ENCODE measurements at regions not wholly inside any gene's neighbourhood (a gene's known extent, or its start where the extent isn't known, plus 50 kb on each side); places are given as distances from the start of the nearest gene placed in this dataset.

DNA sequence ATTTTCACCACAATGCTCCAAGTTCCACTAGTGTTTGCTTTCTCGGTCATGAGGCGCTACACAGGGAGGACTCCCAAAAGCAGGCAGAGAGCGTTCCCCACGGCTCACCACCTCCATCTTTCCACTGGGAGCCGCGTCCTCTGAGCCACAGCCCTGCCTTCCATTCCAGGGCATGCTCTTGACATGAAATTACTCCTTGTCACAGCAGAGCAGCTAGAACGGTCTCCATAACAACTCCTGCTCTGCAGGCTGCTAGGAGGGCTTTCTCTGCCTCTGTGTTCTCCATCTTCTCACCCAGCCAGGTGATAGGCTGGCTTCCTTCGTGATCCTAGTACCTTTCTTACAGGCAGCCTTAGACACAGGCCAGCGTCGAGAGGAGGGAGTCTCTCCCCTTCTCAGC, 171.8 kb upstream of the UBL3 start:
- Histone ChIP-seq H3K79me2 (ENCODE audit: low read length) (no peaks in the 10 kb centered on the region), H3K9me3 (ENCODE audit: insufficient read depth, low read length) (no peaks in the 10 kb centered on the region), H3K4me2 (ENCODE audit: low read length) (no peak overlapping the region), H3K27ac (ENCODE audit: low read length) (no peak overlapping the region), H3K36me3 (replicated peaks; ENCODE audit: low read depth, low read length) (no peaks in the 10 kb centered on the region), H2AFZ (ENCODE audit: low read depth, low read length) (no peak overlapping the region), H3K27me3 (ENCODE audit: low read depth, low read length) (peaks cover 6% of the 10 kb centered on the region; the same call in 1 of the 2 replicates), H3K9ac (ENCODE audit: low read length) (no peak overlapping the region), H3K4me1 (ENCODE audit: low read length) (peaks cover 15% of the 10 kb centered on the region), H4K20me1 (ENCODE audit: insufficient read depth, low read length) (no peaks in the 10 kb centered on the region), H3K4me3 (ENCODE audit: low read length) (no peak overlapping the region)
- TF ChIP-seq, protein P1, sequence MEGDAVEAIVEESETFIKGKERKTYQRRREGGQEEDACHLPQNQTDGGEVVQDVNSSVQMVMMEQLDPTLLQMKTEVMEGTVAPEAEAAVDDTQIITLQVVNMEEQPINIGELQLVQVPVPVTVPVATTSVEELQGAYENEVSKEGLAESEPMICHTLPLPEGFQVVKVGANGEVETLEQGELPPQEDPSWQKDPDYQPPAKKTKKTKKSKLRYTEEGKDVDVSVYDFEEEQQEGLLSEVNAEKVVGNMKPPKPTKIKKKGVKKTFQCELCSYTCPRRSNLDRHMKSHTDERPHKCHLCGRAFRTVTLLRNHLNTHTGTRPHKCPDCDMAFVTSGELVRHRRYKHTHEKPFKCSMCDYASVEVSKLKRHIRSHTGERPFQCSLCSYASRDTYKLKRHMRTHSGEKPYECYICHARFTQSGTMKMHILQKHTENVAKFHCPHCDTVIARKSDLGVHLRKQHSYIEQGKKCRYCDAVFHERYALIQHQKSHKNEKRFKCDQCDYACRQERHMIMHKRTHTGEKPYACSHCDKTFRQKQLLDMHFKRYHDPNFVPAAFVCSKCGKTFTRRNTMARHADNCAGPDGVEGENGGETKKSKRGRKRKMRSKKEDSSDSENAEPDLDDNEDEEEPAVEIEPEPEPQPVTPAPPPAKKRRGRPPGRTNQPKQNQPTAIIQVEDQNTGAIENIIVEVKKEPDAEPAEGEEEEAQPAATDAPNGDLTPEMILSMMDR (IDR thresholded peaks at IDR 0.05; ENCODE audit: low read depth, low read length), result no peak
- no peak for TF ChIP-seq EZH2phosphoT487 (IDR thresholded peaks at IDR 0.05; ENCODE audit: low read depth)

DNA sequence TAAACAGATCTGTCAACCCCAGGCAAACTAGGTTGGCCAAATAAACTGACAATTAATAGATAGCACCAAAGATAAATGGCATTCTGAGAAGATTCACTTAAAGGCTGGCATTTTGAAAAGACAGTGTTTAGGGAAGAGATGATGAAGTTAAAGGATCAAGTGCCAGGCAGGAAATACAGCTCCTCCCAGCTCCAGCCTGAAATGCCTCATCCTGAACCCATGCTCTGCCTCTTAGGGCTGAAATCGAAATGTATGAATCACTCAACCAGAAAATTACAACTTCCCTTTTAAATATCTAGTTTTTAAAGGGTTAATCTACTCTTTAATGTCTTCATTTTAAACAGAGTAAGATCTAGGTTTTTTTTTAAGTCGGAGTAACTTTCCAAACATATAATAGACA, 171.2 kb upstream of the UBL3 start:
- peaks cover 14% of the 10 kb centered on the region for H3K4me1 ChIP-seq (ENCODE audit: low read length)
- peak overlapping the region; percentile 15; the same call in 1 of the 2 replicates for H3K4me2 ChIP-seq (ENCODE audit: low read length)
- H3K36me3 ChIP-seq (replicated peaks; ENCODE audit: low read depth, low read length), result no peaks in the 10 kb centered on the region
- no peak for TF ChIP-seq EZH2phosphoT487 (IDR thresholded peaks at IDR 0.05; ENCODE audit: low read depth)
- TF ChIP-seq, protein P1 (IDR thresholded peaks at IDR 0.05; ENCODE audit: low read depth, low read length), result no peak
- no peak overlapping the region for H3K27ac ChIP-seq (ENCODE audit: low read length)
- H2AFZ ChIP-seq (ENCODE audit: low read depth, low read length), result no peak overlapping the region
- no peak overlapping the region for H3K9ac ChIP-seq (ENCODE audit: low read length)
- H3K4me3 ChIP-seq (ENCODE audit: low read length), result no peak overlapping the region
- H3K79me2 ChIP-seq (ENCODE audit: low read length), result no peaks in the 10 kb centered on the region
- no peaks in the 10 kb centered on the region for H3K9me3 ChIP-seq (ENCODE audit: insufficient read depth, low read length)
- peaks cover 6% of the 10 kb centered on the region; the same call in 1 of the 2 replicates for H3K27me3 ChIP-seq (ENCODE audit: low read depth, low read length)
- no peaks in the 10 kb centered on the region for H4K20me1 ChIP-seq (ENCODE audit: insufficient read depth, low read length)

DNA sequence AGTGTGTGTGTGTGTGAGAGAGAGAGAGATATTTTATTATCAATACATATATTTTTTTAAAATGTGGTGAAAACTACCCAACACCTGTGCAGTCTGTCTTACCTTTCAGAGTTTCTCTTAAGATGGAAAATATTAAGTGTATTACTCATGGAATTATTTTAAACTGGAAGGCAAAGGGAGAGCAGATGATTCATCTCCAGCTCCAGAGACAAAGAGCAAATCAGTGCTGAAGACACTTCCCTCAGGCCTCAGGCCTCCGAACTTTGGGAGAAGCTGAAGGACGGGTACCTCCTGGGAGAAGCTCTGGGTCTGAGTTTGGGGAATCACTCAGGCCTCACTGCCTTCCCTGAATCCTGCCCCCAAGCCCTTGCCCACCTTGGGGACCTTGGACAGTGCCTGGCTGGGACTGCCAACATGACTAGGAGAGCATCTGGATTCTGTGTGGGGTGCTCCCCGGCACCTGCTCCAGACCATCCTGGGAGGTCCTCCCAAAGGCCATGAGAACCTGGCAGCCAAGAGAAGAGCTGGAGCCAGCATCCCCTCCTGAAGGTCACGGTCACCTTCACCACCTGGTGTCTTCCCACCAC, 170.4 kb upstream of the UBL3 start:
- no peaks in the 10 kb centered on the region for H3K36me3 ChIP-seq (replicated peaks; ENCODE audit: low read depth, low read length)
- H2AFZ ChIP-seq (ENCODE audit: low read depth, low read length), result no peak overlapping the region
- H3K4me2 ChIP-seq (ENCODE audit: low read length), result no peak overlapping the region
- no peak overlapping the region for H3K27ac ChIP-seq (ENCODE audit: low read length)
- no peaks in the 10 kb centered on the region for H3K79me2 ChIP-seq (ENCODE audit: low read length)
- TF ChIP-seq, protein P1 (IDR thresholded peaks at IDR 0.05; ENCODE audit: low read depth, low read length), result no peak
- H3K4me3 ChIP-seq (ENCODE audit: low read length), result no peak overlapping the region
- no peaks in the 10 kb centered on the region for H3K9me3 ChIP-seq (ENCODE audit: insufficient read depth, low read length)
- no peaks in the 10 kb centered on the region for H4K20me1 ChIP-seq (ENCODE audit: insufficient read depth, low read length)
- H3K9ac ChIP-seq (ENCODE audit: low read length), result no peak overlapping the region
- H3K27me3 ChIP-seq (ENCODE audit: low read depth, low read length), result peaks cover 7% of the 10 kb centered on the region
- peaks cover 14% of the 10 kb centered on the region for H3K4me1 ChIP-seq (ENCODE audit: low read length)

DNA sequence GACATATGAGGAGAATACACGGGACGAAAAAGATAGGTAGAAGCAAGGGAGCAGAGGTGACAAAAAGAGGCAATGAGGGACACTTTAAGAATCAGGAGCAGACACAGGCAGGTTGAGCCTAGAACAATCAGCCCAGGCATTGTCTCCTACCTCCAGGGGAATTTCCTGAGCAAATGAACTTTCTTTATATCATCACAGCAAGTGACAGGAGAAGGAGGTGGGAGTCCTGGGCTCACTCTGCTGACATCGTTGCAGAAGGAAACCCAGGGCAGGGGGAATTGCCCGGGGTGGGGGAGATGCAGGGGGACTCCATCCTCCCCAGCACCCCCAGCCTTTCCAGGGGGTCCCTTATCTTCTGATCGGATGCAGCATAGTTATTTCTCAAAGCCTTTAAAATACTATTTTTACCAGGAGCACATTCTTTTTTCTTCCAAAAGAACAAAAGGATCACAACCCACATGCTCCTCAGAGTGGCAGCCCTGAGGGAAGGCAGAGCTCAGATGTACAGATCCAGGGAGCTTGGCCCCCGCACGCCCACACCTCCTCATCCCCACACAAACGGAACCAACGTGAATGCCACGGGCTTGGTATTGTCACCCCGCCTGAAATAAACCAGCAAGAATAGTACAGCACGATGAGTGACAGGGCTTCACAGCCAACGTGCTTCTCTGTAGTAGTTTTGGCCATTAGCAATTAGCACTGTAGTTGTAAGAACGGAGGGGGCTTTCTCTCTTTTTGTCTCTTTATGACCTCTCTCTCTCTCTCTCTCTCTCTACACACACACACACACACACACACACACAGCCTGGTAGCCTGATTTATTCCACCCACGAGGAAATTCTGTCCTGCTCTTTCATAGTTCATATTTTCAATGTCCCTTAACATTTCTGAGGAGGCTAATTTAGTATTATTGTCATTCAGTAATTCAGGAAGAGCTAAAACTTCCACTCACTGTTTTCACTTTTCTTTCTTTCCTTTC, 169.5 kb upstream of the UBL3 start:
- Histone ChIP-seq H3K9me3 (ENCODE audit: insufficient read depth, low read length) (no peaks in the 10 kb centered on the region), H3K4me2 (ENCODE audit: low read length) (no peak overlapping the region), H2AFZ (ENCODE audit: low read depth, low read length) (no peak overlapping the region), H3K4me3 (ENCODE audit: low read length) (no peak overlapping the region), H3K27me3 (ENCODE audit: low read depth, low read length) (peaks cover 16% of the 10 kb centered on the region), H4K20me1 (ENCODE audit: insufficient read depth, low read length) (no peaks in the 10 kb centered on the region), H3K27ac (ENCODE audit: low read length) (no peak overlapping the region), H3K9ac (ENCODE audit: low read length) (no peak overlapping the region), H3K4me1 (ENCODE audit: low read length) (peaks cover 14% of the 10 kb centered on the region), H3K36me3 (replicated peaks; ENCODE audit: low read depth, low read length) (no peaks in the 10 kb centered on the region), H3K79me2 (ENCODE audit: low read length) (no peaks in the 10 kb centered on the region)
- TF ChIP-seq, protein P1 (IDR thresholded peaks at IDR 0.05; ENCODE audit: low read depth, low read length), result no peak
- TF ChIP-seq EZH2phosphoT487 (IDR thresholded peaks at IDR 0.05; ENCODE audit: low read depth), result no peak
